ENCODE measurements at regions not wholly inside any gene's neighbourhood (a gene's known extent, or its start where the extent isn't known, plus 50 kb on each side); places are given as distances from the start of the nearest gene placed in this dataset.

DNA sequence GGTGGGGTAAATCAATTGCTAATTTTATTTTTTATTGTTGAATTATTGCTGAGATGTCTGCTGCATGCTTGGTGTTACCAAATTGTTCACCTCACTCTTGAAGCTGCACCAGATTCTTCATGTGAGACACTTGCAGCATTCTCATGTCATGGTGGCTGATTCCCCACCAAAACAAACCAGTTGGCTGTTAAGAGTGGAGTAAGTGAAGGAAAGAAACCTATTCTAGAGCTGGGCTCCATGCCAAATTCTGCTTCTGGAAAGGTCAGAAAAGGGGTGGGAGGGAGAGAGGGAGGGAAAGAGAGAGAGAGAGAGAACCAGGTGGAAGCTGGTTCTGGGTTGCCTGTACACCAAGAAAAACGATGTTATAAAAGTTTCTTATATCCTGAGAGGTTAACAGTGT lies 317.5 kb upstream of the THRB start:
- H2BK20ac ChIP-seq (ENCODE audit: low read length), result no peak overlapping the region
- no peaks in the 10 kb centered on the region for H3K23me2 ChIP-seq (ENCODE audit: low read depth, low read length)
- no peaks in the 10 kb centered on the region for H3K27me3 ChIP-seq (replicated peaks in 1 of 4; ENCODE audit: control insufficient read depth in 3 of 4, extremely low read depth in 1 of 4, insufficient read depth in 3 of 4, low read length in 3 of 4)
- no peak overlapping the region for H2AFZ ChIP-seq (ENCODE audit: low read length)
- H3K4me3 ChIP-seq (ENCODE audit: extremely low read depth in 1 of 4, insufficient read depth in 2 of 4, low read depth in 3 of 4, low read length in 4 of 4), result no peak overlapping the region
- no peak overlapping the region for H3K14ac ChIP-seq (ENCODE audit: insufficient read length)
- WGBS, 2 experiments (ENCODE audit: extremely low coverage in 1 of 2, insufficient coverage in 1 of 2, insufficient read length in 1 of 2, insufficient replicate concordance in 2 of 2, low coverage in 1 of 2, low lambda C conversion rate in 2 of 2, missing lambda C conversion rate in 1 of 2), result 83% methylated on average over 1 of the region's 1 CpG; no CpG with 5 or more reads in 1 of the 2 experiments
- H4K91ac ChIP-seq (replicated peaks; ENCODE audit: insufficient read length, low read length), result no peak overlapping the region
- H4K5ac ChIP-seq (ENCODE audit: insufficient read length, low read depth, low read length), result no peak overlapping the region
- H3K4me2 ChIP-seq (ENCODE audit: insufficient read depth in 1 of 2, low read depth in 2 of 2, low read length in 2 of 2), result no peak overlapping the region
- H2BK120ac ChIP-seq (replicated peaks; ENCODE audit: low read depth, low read length), result no peak overlapping the region
- H3K9me3 ChIP-seq (ENCODE audit: insufficient read depth in 2 of 2, low read depth in 1 of 2, low read length in 1 of 2), result no peaks in the 10 kb centered on the region
- H3K27ac ChIP-seq (ENCODE audit: low read depth, low read length), result no peak overlapping the region
- no peak overlapping the region for H3K18ac ChIP-seq (ENCODE audit: extremely low read depth, low read length)
- no peak overlapping the region for H2BK15ac ChIP-seq (ENCODE audit: low read length)
- H3K4me1 ChIP-seq (replicated peaks in 1 of 4; ENCODE audit: control insufficient read depth in 3 of 4, insufficient read depth in 4 of 4, low read length in 3 of 4), result peaks cover 0 to 5% (median 0%) of the 10 kb centered on the region in 4 experiments; a peak in 2 of 7 replicates
- no peaks in the 10 kb centered on the region for H3K79me2 ChIP-seq (ENCODE audit: control insufficient read depth in 1 of 2, insufficient read depth in 2 of 2, low read length in 2 of 2)
- ChIA-PET CTCF (ENCODE audit: partially characterized antibody) (no interaction called here), POLR2A (ENCODE audit: partially characterized antibody) (no interaction called here)
- H3K23ac ChIP-seq (ENCODE audit: insufficient read length), result no peak overlapping the region
- H4K20me1 ChIP-seq (replicated peaks in 1 of 2; ENCODE audit: control insufficient read depth in 1 of 2, insufficient read depth in 2 of 2, low read length in 2 of 2), result no peaks in the 10 kb centered on the region
- no peak overlapping the region for H3K4ac ChIP-seq (replicated peaks; ENCODE audit: insufficient read length, low read depth, low read length)
- no peaks in the 10 kb centered on the region for H3K79me1 ChIP-seq (ENCODE audit: low read depth, low read length)
- no peak overlapping the region for H2BK5ac ChIP-seq (ENCODE audit: low read depth, low read length)
- H3K36me3 ChIP-seq (ENCODE audit: control insufficient read depth in 2 of 4, insufficient read depth in 4 of 4, low read length in 3 of 4), result no peaks in the 10 kb centered on the region
- H2AK5ac ChIP-seq (ENCODE audit: low read depth, low read length), result no peak overlapping the region
- H3K56ac ChIP-seq (replicated peaks; ENCODE audit: insufficient read length, low read depth, low read length), result no peak overlapping the region
- FAIRE-seq, result no peak
- no peak overlapping the region for H3K9ac ChIP-seq (replicated peaks in 1 of 4; ENCODE audit: extremely low read depth in 1 of 4, low read depth in 3 of 4, low read length in 3 of 4)
- no peak overlapping the region for H4K8ac ChIP-seq (ENCODE audit: extremely low read depth, insufficient read depth, low read length)
- no peak overlapping the region for H2BK12ac ChIP-seq (ENCODE audit: low read depth, low read length)
- no peak for DNase-seq (ENCODE audit: low read depth in 1 of 2, low spot score in 2 of 2)
- TF ChIP-seq KDM4A (IDR thresholded peaks at IDR 0.05; ENCODE audit: low read depth, low read length, severe bottlenecking), result no peak
- no peak for TF ChIP-seq EZH2 (IDR thresholded peaks at IDR 0.05; ENCODE audit: low read depth, low read length, severe bottlenecking)

Measured in H1 (cell line).